Sigmoid colon (tissue), 4 donors: ENCODE measurements at regions not wholly inside any gene's neighbourhood (a gene's known extent, or its start where the extent isn't known, plus 50 kb on each side); places are given as distances from the start of the nearest gene placed in this dataset.

Experiments used
- EP300 ChIP-seq, 4 donors: sonication (generic); formaldehyde crosslinking; IDR thresholded peaks; one replicate each; pipeline ENCODE4 v1.6.1; 2017; ENCODE audit warnings: antibody characterized with exemption in 4 of 4
- POLR2A ChIP-seq, 2 donors: fragments of 450-650 bp; IDR thresholded peaks; one replicate each; pipeline ENCODE4 v1.6.1; 2016; ENCODE audit warnings: antibody characterized with exemption in 2 of 2, mild to moderate bottlenecking in 2 of 2, moderate library complexity in 2 of 2
- POLR2AphosphoS5 ChIP-seq, 4 donors: sonication (generic); formaldehyde crosslinking; IDR thresholded peaks; one replicate each; pipeline ENCODE4 v1.6.1; 2017; ENCODE audit warnings: antibody characterized with exemption in 4 of 4
- TF ChIP-seq, protein P1 (sequence below), 4 experiments: fragments of 450-650 bp in 3 of 4; fragments of 200-600 bp in 1 of 4; IDR thresholded peaks; one replicate each; pipeline ENCODE4 v1.5.1; 2016 to 2019; ENCODE audit warnings: antibody characterized with exemption in 4 of 4, mild to moderate bottlenecking in 3 of 4, moderate library complexity in 2 of 4

DNA sequence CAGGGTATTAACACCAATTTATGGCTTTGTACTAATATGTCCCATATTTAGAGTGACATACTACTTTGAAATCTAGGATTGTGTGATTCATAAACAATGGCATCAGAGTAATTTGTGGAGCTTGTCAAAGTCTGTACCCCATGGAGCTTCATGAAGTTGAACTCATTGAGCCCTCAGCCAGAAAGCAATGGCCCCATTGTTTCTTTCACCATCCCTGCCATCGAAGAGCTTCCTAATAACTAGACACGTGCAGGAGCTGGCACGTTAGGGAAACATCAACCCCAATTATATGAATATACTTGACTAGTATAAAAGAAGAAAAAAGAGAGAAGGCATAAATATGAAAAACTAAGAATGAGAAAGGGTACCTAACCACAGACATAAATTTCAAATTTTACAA is 206.6 kb downstream of the CXCL12 start:
- TF ChIP-seq, protein P1, sequence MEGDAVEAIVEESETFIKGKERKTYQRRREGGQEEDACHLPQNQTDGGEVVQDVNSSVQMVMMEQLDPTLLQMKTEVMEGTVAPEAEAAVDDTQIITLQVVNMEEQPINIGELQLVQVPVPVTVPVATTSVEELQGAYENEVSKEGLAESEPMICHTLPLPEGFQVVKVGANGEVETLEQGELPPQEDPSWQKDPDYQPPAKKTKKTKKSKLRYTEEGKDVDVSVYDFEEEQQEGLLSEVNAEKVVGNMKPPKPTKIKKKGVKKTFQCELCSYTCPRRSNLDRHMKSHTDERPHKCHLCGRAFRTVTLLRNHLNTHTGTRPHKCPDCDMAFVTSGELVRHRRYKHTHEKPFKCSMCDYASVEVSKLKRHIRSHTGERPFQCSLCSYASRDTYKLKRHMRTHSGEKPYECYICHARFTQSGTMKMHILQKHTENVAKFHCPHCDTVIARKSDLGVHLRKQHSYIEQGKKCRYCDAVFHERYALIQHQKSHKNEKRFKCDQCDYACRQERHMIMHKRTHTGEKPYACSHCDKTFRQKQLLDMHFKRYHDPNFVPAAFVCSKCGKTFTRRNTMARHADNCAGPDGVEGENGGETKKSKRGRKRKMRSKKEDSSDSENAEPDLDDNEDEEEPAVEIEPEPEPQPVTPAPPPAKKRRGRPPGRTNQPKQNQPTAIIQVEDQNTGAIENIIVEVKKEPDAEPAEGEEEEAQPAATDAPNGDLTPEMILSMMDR (IDR thresholded peaks at IDR 0.05): no peak
- TF ChIP-seq POLR2AphosphoS5 (IDR thresholded peaks at IDR 0.05): no peak
- no peak for TF ChIP-seq POLR2A (IDR thresholded peaks at IDR 0.05)
- TF ChIP-seq EP300 (IDR thresholded peaks at IDR 0.05): no peak
